ENCODE measurements at regions not wholly inside any gene's neighbourhood (a gene's known extent, or its start where the extent isn't known, plus 50 kb on each side); places are given as distances from the start of the nearest gene placed in this dataset.

GRCh38 chr1:57826535-57826934 lies 402.7 kb upstream of the DAB1 start:
- no peak for TF ChIP-seq CTCF (conservative IDR thresholded peaks at IDR 0.05; ENCODE audit: low read depth, low read length)
- TF ChIP-seq EZH2 (IDR thresholded peaks at IDR 0.05; ENCODE audit: low read length, unreplicated experiment): no peak
- no peak for TF ChIP-seq EZH2phosphoT487 (IDR thresholded peaks at IDR 0.05; ENCODE audit: borderline replicate concordance, low read length)

All from PC-3 (cell line).